G401 (cell line): ENCODE measurements at regions not wholly inside any gene's neighbourhood (a gene's known extent, or its start where the extent isn't known, plus 50 kb on each side); places are given as distances from the start of the nearest gene placed in this dataset.
"Not testable (repeated sequence)": the region's sequence is repeated elsewhere in the genome, so short reads cannot be mapped to it uniquely, and the experiment has no call there.

ENCODE experiments used
- DNase-seq: peaks from one replicate; pipeline ENCODE4 v3.0.0-alpha.2; 2015; ENCODE audit warnings: low spot score
- in situ Hi-C: cut with HindIII; loops from 2 replicates; pipeline ENCODE4 v1.10.0; 2016; ENCODE audit warnings: low sequenced_read_pairs, mixed read lengths

GRCh38 chr3:166864473-166865467 is 515.3 kb downstream of the ZBBX start:
- DNase-seq, result no peak
- in situ Hi-C loops, result no loop called here

DNA sequence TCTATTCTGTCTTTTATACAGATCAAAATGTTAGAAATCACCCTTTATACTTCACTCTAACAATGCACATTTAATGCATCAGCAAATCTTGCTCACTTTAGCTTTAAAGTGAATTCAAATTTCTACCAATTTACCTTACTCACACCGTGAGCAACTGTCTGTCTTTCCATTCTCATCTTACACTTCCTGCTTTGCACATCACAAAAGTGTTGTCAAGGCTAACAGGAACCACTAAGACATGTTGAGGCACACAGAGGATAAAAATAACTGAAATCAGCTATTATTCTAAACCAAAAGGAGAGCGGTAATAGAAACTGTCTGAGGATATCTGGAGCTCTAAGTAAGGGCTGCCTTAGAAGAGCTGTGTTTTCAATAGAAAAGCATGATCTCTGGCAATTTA is 519.9 kb downstream of the ZBBX start:
- in situ Hi-C loops, result no loop called here
- no peak for DNase-seq

GRCh38 chr3:166844329-166844728 is 535.8 kb downstream of the ZBBX start:
- no peak for DNase-seq
- in situ Hi-C loops, result no loop called here

GRCh38 chr3:166842784-166843183 is 537.3 kb downstream of the ZBBX start:
- DNase-seq, in situ Hi-C loops: not testable (repeated sequence)

DNA sequence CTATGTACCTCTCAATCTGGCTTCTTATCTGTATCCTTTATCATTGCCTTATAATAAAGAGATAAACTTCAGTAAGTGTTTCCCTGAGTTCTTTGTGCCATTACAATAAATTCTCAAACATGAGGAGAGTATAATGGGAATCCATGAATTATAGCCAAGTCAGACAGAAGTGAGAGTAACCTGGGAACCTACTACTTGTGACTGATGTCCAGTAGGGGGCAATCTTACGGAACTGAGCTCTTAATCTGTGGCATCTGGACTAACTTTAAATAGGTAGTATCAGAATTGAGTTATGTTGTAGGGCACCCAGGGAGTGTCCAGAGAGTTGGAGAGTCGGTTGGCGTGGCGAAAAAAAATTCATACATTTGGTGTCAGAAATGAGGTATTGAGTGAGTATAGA is 542.6 kb downstream of the ZBBX start:
- DNase-seq, result no peak
- in situ Hi-C loops, result no loop called here

- in situ Hi-C loops, result no loop called here
- no peak for DNase-seq
These were observed 543.3 kb downstream of the ZBBX start for GRCh38 chr3:166836836-166837235.

- no peak for DNase-seq
- in situ Hi-C loops, result no loop called here
These were observed 550.2 kb downstream of the ZBBX start for GRCh38 chr3:166829896-166830295.

- in situ Hi-C loops, result no loop called here
- DNase-seq, result no peak
These were observed 561.6 kb downstream of the ZBBX start for GRCh38 chr3:166818464-166818863.

DNA sequence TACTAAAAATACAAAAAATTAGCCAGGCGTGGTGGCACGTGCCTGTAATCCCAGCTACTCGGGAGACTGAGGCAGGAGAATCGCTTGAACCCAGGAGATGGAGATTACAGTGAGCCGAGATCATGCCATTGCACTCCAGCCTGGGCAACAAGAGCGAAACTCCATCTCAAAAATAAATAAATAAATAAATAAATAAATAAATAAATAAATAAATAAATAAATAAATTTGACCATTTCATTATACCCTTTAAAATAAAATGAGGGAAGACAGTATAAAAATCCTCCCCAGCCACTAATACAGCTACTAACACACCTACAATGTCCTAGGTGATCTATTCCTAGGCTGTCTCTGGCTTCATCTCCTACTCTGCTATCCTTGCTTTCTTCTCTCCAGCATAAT is 562.8 kb downstream of the ZBBX start:
- DNase-seq, in situ Hi-C loops: not testable (repeated sequence)

DNA sequence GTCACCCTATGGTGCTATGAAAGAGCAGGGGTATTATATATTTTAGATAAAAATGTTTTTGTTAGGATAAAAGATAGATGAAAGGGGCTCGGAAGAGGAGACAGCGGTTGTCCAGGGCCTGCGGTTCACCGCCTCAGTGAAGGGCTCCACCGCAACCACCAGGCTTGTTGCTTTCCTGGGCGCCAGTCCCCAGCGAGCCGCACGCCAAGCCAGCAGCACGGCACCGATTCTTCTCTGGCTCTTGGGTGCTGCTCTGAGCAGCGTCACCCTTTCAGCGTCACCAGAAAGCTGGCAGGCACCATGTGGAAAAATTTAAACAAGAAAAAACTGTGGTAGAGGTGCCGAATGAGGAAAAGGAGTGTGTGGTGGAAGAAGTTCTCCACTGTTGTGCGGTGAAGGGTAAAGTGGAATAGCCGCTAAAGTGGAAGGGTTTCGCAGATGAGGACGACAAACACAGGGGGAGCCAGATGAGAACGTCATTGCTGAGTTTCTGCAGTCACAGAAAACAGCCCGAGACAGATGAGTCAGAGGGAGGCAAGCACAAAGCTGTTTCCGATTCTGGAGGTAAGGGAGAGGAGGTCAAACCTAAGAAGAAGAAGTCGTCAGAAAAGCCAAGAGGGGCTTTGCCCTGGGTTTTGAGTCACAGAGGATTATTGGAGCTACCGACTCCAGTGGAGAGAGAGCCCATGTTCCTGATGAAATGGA is 569.2 kb downstream of the ZBBX start:
- in situ Hi-C loops, result no loop called here
- no peak for DNase-seq

DNA sequence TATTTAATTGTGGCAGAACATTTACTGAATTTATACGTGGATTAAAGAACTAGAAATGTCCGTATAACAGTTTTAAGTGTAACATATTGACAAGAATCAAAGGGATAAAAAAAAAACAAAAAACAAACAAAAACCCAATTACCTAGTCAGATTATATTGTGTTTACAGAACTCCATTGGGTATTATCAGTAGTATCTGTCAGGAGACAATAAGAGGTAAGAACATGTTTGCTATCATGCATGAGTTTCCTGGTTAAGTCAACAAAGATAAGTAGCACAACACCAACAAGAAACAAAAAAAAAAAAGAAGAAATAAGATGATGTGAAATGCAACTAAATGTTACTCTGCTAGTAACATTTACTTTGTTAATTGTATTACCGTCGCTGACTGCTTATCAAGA is 570.6 kb downstream of the ZBBX start:
- in situ Hi-C loops, result no loop called here
- no peak for DNase-seq

GRCh38 chr3:166788936-166789335 is 591.2 kb downstream of the ZBBX start:
- DNase-seq, result no peak
- in situ Hi-C loops, result no loop called here

GRCh38 chr3:166785876-166786275 is 594.2 kb downstream of the ZBBX start:
- no peak for DNase-seq
- in situ Hi-C loops, result no loop called here

DNA sequence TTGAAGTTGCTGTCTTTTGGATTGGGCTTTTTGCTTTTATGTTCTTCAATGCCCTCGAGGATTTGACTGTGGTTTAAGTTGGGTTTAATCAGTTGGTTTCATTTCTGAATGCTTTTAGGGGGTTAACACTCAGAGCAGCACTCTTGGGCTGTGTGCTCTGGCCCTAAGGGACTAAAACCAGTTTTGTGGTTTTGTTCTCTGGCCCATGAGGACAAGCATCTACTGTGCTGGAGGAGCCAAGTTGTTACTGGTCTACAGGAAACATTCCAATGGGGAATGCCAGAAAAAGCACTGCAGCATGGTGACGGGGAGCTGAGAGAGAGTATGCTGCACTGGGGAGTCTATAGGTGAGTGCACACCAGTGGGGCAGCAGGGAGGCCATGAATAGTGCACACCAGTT is 596.9 kb downstream of the ZBBX start:
- DNase-seq, result no peak
- in situ Hi-C loops, result no loop called here

- in situ Hi-C loops, result no loop called here
- DNase-seq, result no peak
These were observed 615.3 kb downstream of the ZBBX start for GRCh38 chr3:166764698-166765318.

DNA sequence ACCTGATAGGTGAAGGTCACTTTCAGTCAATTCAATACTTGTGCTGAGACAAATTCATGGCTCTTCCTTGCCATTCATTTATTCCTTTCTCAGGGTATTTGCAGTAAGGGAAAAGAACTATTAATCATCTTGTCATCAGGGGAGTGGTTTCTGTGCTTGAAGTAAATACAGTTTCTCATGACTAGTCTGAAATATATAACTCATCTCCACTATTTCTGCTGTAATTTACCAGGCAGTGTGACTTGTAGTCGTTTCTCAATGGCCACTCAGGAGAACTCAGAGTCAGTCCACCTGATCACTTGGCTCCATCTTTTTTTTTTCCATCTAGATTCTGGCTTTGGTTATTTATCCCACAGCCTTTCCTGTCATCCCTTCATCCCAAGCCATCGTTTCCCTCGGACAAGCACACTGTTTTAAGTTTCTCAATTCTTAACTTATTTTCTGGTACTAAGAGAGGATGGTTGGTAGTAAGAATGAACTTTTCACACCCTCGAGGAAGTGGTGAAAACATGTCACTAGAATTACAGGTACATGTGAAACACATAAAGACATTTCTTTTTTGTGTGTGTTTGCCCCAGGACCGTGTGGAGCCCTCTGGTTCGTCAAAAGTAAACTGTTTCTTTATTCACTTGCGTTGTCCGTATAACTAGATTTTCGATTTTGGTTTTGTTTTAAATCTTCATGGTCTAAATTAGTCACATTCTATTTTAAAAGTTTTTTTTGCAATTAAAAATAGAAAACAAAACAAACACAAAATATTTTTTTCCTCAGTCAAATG is 620.2 kb downstream of the ZBBX start:
- in situ Hi-C loops, result no loop called here
- DNase-seq, result no peak

DNA sequence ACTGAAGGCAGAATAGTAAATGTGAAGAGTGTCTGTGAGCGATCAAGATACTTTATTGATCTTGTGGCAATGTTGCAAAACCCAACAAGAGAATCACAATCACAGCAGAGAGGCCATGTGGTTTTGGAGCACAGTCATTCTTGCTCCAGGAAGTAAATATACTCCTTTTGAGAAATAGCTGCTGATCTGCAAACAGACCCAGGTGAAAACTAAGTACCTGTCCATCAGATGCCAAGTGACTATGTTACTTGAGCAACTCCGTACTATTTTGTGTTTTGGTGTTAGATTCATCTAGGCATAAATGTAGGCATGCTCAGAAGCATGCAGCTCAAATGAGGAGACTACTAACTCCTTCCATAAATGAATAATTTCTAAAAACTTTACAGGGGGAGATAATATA is 627.9 kb downstream of the ZBBX start:
- in situ Hi-C loops, result no loop called here
- DNase-seq, result no peak

GRCh38 chr3:166743481-166744134 is 636.5 kb downstream of the ZBBX start:
- no peak for DNase-seq
- in situ Hi-C loops, result no loop called here

DNA sequence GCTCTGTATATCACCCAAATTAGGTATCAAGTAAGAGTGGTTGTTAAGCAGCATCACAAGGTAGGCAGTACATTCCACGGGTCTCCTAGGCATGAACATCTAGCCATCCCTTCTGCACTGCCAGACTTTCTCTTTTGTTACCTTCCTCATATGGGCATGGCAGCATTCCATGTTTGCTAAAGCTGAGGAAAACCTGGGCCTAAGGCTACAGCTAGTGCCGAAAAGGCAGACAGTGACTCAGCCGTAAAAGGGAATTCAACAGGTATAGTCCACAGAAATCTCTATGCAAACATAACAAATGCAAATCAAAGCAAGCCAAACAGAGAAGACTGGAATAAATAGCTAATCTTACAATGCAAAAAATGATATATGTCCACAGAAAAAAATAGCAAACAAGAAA is 645.4 kb downstream of the ZBBX start:
- DNase-seq, result no peak
- in situ Hi-C loops, result no loop called here
